Brain microvascular endothelial cell (primary cell): ENCODE measurements at regions not wholly inside any gene's neighbourhood (a gene's known extent, or its start where the extent isn't known, plus 50 kb on each side); places are given as distances from the start of the nearest gene placed in this dataset.

Experiments
- DNase-seq: peaks from one replicate; pipeline ENCODE4 v3.0.0-alpha.2; 2020
- H3K27ac ChIP-seq: fragments of 250-450 bp; sonication (Bioruptor Pico); 2 replicates; pipeline ENCODE4 v1.5.1; 2020; ENCODE audit warnings: mild to moderate bottlenecking, moderate library complexity
- H3K27me3 ChIP-seq: fragments of 250-450 bp; sonication (Bioruptor Pico); replicated peaks from 2 replicates; pipeline ENCODE4 v1.5.1; 2020; ENCODE audit warnings: mild to moderate bottlenecking
- H3K36me3 ChIP-seq: fragments of 250-450 bp; sonication (Bioruptor Pico); replicated peaks from 2 replicates; pipeline ENCODE4 v1.5.1; 2020; ENCODE audit warnings: mild to moderate bottlenecking
- H3K4me3 ChIP-seq: 2 replicates; pipeline ENCODE4 v1.5.1; 2011; ENCODE audit warnings: low read depth, mild to moderate bottlenecking, control low read depth, low read length, moderate library complexity
- CTCF ChIP-seq: IDR thresholded peaks from 2 replicates; pipeline ENCODE4 v1.5.1; 2011; ENCODE audit warnings: low read depth, mild to moderate bottlenecking, moderate library complexity, low read length, control low read depth, inconsistent platforms; ENCODE audit errors: missing control alignments
- in situ Hi-C: cut with HindIII; loops from 2 replicates; pipeline ENCODE4 v1.10.0; 2017; ENCODE audit warnings: low sequenced_read_pairs, low pct_ligation_motif_present

GRCh38 chr6:53744321-53744720 is 50.5 kb upstream of the LRRC1 start:
- Histone ChIP-seq H3K27me3 (no peaks in the 10 kb centered on the region), H3K36me3 (no peaks in the 10 kb centered on the region), H3K4me3 (no peak overlapping the region), H3K27ac (no peak overlapping the region)
- DNase-seq = no peak
- TF ChIP-seq CTCF = no peak
- in situ Hi-C loops = no loop called here

GRCh38 chr6:53741034-53741823 is 53.6 kb upstream of the LRRC1 start:
- DNase-seq = no peak
- Histone ChIP-seq H3K36me3 (no peaks in the 10 kb centered on the region), H3K27ac (no peak overlapping the region), H3K27me3 (no peaks in the 10 kb centered on the region), H3K4me3 (no peak overlapping the region)
- in situ Hi-C loops = no loop called here
- no peak for TF ChIP-seq CTCF

GRCh38 chr6:53737746-53738145 is 57.1 kb upstream of the LRRC1 start:
- no peak for TF ChIP-seq CTCF
- Histone ChIP-seq H3K4me3 (no peak overlapping the region), H3K36me3 (no peaks in the 10 kb centered on the region), H3K27me3 (no peaks in the 10 kb centered on the region), H3K27ac (no peak overlapping the region)
- in situ Hi-C loops = no loop called here
- DNase-seq = no peak

- no peak for DNase-seq
- Histone ChIP-seq H3K4me3 (no peak overlapping the region), H3K27me3 (no peaks in the 10 kb centered on the region), H3K36me3 (no peaks in the 10 kb centered on the region), H3K27ac (no peak overlapping the region)
- in situ Hi-C loops = no loop called here
- no peak for TF ChIP-seq CTCF
Observed at GRCh38 chr6:53735896-53736295, 58.9 kb upstream of the LRRC1 start.

- in situ Hi-C loops = no loop called here
- H3K4me3 ChIP-seq = no peak overlapping the region
- TF ChIP-seq CTCF = peak; percentile 66
- peak; percentile 72 for DNase-seq
- peak overlapping the region; percentile 2 for H3K27ac ChIP-seq
- H3K36me3 ChIP-seq = no peaks in the 10 kb centered on the region
- no peaks in the 10 kb centered on the region for H3K27me3 ChIP-seq
Observed at GRCh38 chr6:53734473-53735299, 60.1 kb upstream of the LRRC1 start.
